ENCODE measurements at regions not wholly inside any gene's neighbourhood (a gene's known extent, or its start where the extent isn't known, plus 50 kb on each side); places are given as distances from the start of the nearest gene placed in this dataset.
"Not testable (repeated sequence)": the region's sequence is repeated elsewhere in the genome, so short reads cannot be mapped to it uniquely, and the experiment has no call there.

- no peak for DNase-seq (ENCODE audit: low read depth in 2 of 3, low spot score in 2 of 3)
These were observed 213.2 kb downstream of the ANAPC1 start for GRCh38 chr2:111670776-111671175.

- no peak for DNase-seq (ENCODE audit: low read depth in 2 of 3, low spot score in 2 of 3)
These were observed 212.4 kb downstream of the ANAPC1 start for GRCh38 chr2:111671426-111672150.

DNA sequence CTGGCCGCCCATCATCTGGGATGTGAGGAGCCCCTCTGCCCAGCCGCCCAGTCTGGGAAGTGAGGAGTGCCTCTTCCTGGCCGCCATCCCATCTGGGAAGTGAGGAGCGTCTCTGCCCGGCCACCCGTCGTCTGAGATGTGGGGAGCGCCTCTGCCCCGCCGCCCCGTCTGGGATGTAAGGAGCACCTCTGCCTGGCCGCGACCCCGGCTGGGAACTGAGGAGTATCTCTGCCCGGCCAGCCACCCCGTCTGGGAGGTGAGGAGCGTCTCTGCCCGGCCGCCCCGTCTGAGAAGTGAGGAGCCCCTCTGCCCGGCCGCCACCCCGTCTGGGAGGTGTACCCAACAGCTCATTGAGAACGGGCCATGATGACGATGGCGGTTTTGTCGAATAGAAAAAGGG, 211.4 kb downstream of the ANAPC1 start:
- DNase-seq (ENCODE audit: low read depth in 2 of 3, low spot score in 2 of 3): not testable (repeated sequence)

DNA sequence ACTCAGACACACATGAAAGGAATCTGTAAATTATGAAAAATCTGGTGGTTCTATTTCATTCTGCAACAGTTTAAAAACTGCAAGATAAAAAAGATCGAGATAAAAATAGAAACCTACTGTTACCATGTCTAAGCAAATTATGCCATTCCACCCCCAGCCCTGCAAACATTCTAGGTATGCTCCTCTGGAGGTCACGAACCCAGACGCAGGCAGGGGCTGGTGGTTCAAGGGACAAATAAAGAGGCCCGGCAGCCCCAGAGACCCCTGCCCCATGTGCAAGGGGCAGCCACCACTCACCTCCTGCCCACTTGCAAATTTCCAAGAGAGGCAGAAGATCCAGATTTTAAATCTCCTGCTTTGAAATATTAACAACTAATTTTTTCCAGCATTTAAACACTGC, 210.5 kb downstream of the ANAPC1 start:
- DNase-seq (ENCODE audit: low read depth in 2 of 3, low spot score in 2 of 3): no peak

DNA sequence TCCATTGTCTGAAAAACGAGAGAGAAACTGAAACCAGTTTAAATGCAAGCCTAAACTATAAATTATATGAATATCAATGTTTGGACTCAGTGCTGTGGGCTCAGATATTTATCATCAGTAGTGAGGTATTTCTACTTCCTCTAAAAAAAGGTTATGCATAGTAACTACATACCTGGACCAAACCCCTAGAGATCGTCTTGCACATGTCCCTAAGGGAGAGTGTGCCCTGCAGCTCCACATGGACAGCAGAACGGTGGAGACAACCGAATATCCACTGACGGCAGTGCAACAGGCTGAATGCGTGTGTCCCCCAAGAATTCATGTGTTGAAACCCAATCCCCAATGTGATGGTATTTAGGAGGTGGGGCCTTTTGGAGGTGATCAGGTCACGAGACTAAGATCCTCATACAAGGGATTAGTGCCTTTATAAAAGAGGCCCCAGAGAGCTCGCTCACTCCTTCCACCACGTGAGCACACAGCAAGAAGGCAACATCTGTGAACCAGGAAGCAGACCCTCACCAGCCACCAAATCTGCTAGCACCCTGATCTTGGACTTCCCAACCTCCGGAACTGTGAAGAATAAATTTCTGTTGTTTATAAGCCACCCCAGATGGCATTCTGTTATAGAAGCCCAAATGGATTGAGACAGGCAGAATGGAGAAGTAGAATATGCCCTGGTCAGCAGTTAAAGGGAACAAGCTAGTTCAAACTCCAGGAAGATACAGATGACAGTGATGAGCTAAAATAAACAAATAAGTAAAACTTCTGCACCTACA, 208.4 kb downstream of the ANAPC1 start:
- peak in 1 of 3 donors; percentile 19 for DNase-seq (ENCODE audit: low read depth in 2 of 3, low spot score in 2 of 3)

DNA sequence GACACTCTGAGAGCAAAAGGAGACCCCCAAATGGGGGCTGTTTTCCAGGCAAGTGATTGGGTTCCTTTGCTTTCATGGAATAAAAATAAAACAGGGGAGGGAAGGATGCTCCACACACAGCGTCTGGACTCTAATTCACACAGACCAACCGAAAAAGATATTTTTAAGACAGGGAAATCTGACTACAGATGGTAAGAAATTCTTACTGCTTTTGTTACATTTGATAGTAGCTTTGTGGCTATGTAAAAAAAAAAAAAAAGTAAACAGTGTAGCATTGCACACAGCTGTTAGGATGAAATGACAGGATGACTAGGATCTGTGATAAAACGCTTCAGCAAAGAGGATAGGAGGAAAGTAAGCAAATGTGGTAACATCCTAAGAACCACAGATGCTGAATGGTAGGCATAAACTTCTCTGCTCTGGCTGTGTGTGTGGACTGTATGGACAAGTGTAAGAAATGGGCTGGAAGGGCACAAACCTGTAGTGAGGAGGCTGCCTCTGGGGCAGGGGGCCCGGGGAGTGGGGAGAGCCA, 207.6 kb downstream of the ANAPC1 start:
- DNase-seq (ENCODE audit: low read depth in 2 of 3, low spot score in 2 of 3): no peak

DNA sequence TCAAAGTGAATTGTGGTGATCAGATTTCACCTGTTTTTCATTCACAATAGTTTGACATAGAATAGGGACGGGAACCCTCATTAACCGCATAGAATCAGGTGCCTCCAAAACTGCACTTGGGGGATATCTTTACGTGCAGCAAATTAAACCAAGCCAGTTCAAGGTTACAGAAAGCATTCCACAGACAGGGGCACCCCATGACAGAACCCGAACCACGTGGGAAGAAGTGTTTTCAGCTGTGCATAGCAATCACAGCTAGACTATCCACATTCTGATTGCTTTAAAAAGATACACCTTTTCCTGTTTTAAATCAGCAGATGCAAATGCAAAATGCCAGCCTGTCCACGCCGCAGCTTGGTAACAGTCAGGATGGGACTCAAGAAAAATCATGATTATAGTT, 205.8 kb downstream of the ANAPC1 start:
- no peak for DNase-seq (ENCODE audit: low read depth in 2 of 3, low spot score in 2 of 3)

GRCh38 chr2:111678651-111679050, 205.3 kb downstream of the ANAPC1 start:
- no peak for DNase-seq (ENCODE audit: low read depth in 2 of 3, low spot score in 2 of 3)

DNA sequence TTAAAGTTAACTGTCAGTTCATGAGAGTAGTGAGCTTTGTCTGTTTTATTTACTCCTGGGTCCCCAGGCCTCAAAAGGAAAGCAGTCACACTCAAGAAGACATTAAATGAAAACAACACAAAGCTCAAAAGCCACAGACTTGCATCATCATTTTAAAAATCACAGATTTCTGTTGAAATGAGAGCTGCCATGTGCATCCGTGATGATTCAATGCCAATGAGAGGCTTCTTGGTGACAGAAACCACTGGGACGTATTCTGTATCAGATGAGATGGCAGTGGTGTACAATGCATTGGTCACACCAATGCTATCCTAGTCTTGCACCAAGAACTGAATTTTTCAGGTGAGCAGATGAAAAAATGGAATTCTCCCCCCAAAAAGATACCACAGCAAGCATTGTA, 204.8 kb downstream of the ANAPC1 start:
- DNase-seq (ENCODE audit: low read depth in 2 of 3, low spot score in 2 of 3): peak in 1 of 3 donors; percentile 43

GRCh38 chr2:111684611-111685010, 199.4 kb downstream of the ANAPC1 start:
- no peak for DNase-seq (ENCODE audit: low read depth in 2 of 3, low spot score in 2 of 3)

DNA sequence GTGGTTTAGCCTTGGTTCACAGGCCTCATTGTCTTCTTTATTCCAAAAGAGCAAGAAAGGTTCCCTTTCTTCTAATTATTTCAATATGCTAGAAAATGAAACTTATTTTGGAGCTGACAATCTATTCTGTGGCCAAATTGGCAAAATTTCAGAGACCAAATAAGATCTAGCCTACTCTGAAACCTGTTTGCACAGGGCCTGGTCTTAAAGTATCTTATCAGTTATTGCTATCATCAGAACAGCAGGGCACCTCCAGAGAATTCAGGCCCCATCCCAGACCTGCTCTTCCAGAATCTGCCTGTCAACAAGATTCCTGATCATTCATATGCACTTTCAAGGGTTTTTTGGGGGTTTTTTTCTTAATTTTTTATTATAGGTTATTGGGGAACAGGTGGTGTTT, 198.7 kb downstream of the ANAPC1 start:
- no peak for DNase-seq (ENCODE audit: low read depth in 2 of 3, low spot score in 2 of 3)

GRCh38 chr2:111686994-111687393, 197.0 kb downstream of the ANAPC1 start:
- no peak for DNase-seq (ENCODE audit: low read depth in 2 of 3, low spot score in 2 of 3)

- no peak for DNase-seq (ENCODE audit: low read depth in 2 of 3, low spot score in 2 of 3)
These were observed 196.1 kb downstream of the ANAPC1 start for GRCh38 chr2:111687911-111688310.

GRCh38 chr2:111688482-111688881, 195.5 kb downstream of the ANAPC1 start:
- DNase-seq (ENCODE audit: low read depth in 2 of 3, low spot score in 2 of 3): no peak

- DNase-seq (ENCODE audit: low read depth in 2 of 3, low spot score in 2 of 3): no peak
These were observed 194.8 kb downstream of the ANAPC1 start for GRCh38 chr2:111689174-111689573.

DNA sequence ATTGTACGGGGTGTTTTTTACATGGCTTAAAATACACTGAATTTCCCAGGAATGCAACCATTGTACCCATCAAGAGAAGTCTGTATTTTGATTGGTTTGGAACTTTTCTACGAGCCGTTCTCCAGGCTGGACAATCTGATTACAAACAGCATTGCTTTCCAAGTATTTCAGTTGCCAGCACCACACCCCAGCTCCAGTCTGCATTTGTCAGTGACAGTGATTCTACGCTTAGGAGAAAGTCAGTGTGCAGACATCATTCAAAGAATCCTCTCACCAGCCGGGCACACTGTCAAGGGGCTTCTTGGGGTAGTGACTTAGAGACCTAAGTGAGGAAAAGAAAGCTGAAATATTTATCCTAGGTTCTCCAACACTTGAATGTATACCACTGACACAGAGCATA, 194.1 kb downstream of the ANAPC1 start:
- no peak for DNase-seq (ENCODE audit: low read depth in 2 of 3, low spot score in 2 of 3)

DNA sequence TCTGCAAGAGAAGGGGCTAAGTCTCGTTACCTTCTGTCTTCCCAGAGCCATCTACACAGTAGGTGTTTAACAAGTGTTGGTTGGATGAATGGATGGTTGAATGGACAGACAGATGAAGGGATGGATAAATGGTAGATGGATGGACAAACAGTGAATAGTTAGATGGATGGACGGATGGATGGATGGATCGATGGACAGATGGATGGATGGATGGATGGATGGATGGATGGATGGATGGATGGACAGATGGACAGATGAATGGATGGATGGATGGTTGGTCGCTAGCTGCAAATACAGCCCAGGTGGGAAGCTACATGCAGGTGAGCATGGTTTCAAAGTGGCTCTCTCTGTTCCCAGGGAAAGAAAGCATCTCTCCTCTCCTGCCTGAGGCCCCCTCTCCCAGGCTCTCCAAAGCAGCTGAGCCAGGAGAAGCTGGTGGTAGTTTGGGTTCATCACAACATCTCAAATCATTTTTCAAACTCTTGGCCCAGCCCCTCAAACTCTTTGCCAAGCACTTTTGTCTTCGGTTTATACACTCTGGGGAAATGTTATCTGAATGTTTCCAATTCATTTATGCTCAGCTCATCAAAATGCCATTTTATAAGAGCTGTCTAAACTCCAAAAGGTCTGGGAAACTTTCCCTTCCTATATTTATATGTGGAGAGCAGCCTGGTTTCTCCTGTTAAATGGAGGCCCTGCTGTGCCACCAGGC, 192.7 kb downstream of the ANAPC1 start:
- no peak for DNase-seq (ENCODE audit: low read depth in 2 of 3, low spot score in 2 of 3)

DNA sequence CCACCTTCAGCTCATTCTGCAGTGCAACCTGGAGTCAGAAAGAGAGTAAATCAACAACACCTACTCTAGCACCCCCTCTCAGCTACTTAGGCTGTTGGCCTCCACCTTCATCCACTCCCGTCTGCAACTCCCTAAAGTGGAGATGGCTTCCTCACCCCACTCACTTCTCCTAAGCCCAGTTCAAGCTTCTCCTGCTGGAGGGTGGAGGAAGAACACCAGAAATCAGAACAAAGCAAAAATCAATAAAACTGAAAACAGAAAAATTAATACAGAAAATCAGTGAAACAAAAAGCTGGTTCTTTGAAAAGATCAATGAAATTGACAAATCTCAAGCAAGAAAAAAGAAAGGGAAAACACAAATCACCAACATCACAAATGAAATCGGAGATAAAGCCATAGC, 191.7 kb downstream of the ANAPC1 start:
- no peak for DNase-seq (ENCODE audit: low read depth in 2 of 3, low spot score in 2 of 3)

DNA sequence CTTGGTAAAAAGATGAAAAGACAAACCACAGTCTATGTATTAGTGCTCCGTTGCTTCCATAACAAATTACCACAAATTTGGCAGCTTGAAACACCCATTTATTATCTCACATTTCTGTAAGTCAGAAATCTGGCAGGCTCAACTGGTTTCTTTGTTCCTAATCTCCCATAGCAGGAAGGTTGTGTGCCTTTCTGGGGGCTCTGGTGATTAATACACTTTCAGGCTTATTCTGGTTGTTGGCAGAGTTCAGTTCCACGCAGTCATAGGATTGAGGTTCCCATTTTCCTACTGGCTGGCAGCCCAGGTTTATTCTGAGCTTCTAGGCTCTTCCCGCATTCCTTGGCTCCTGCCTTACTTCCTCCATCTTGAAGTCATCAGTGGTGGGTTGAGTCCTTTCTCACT, 189.3 kb downstream of the ANAPC1 start:
- DNase-seq (ENCODE audit: low read depth in 2 of 3, low spot score in 2 of 3): no peak

DNA sequence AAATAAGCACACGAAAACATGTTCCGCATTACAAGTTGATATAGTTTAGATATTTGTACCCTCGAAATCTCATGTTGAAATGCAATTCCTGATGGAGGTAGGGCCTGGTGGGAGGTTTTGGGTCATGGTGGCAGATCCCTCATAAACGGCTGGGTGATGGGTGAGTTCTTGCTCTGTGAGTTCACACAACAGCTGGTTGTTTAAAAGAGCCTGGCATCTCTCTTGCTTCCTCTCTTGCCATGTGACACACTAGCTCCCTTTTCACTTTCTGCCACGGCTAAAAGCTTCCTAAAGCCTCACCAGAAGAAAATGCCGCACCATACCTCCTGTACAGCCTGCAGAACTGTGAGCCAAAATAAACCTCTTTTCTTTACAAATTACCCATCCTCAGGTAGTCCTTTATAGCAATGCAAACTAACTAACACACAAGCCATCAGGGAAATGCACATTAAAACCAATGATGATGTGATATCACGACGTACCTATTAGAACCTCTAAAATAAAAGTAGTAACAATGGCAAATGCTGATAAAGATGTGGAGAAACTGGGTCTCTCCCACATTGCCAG, 188.5 kb downstream of the ANAPC1 start:
- DNase-seq (ENCODE audit: low read depth in 2 of 3, low spot score in 2 of 3): no peak

GRCh38 chr2:111696226-111696625, 187.8 kb downstream of the ANAPC1 start:
- no peak for DNase-seq (ENCODE audit: low read depth in 2 of 3, low spot score in 2 of 3)

All from hematopoietic multipotent progenitor cell (in vitro differentiated cells).